ENCODE measurements at regions not wholly inside any gene's neighbourhood (a gene's known extent, or its start where the extent isn't known, plus 50 kb on each side); places are given as distances from the start of the nearest gene placed in this dataset.

- TF ChIP-seq CTCF (IDR thresholded peaks at IDR 0.05): no peak
- TF ChIP-seq POLR2A (IDR thresholded peaks at IDR 0.05): no peak
Observed at GRCh38 chr2:238699307-238700116, 148.4 kb upstream of the TWIST2 start.

All from vagina (tissue), 2 donors.